NCI-H1694 (cell line): ENCODE measurements at regions not wholly inside any gene's neighbourhood (a gene's known extent, or its start where the extent isn't known, plus 50 kb on each side); places are given as distances from the start of the nearest gene placed in this dataset.
A peak's percentile ranks its signal among the peaks of the same experiment; 100 is the strongest.

ENCODE experiments used
- DNase-seq: peaks from one replicate; lab custom pipeline; 2025; lab: John Stamatoyannopoulos, UW

DNA sequence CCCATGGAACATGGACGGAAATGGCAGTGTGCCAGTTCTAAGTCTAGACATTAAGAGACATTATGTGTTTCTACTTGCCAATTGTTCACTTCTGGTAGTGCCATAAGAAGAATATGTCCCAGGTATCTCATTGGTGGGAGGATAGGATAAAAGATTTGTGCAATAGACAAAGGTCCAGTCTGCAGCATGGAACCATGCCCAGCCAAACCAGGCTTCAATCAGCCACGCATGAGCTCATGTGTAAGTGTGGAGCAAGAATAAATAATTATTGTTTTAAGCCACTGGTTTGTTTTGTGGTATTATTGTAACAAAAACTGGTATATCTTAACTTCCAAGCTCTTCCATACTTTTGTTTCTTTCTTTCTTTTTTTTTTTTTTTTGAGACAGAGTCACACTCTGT, 153.6 kb upstream of the CTTNBP2 start:
- no peak for DNase-seq

DNA sequence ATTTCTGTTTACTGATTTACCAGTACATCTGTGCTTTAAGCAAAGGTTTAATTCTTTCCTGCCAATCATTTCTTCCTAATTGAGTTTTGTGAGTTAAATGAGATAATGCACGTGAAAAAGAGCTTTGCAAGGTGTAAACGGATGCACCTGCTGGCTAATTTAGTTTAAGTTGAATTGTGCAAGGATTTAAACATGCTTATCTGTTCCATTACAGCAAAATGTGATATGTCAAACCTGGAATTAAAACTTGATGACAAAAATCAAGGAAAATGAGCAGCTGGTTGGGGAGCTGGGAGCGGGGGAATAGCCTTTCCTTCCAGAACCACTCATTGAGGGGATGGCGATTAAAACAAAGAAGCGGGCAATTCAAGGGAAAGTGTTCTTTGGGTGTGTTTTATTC, 155.0 kb upstream of the CTTNBP2 start:
- no peak for DNase-seq

DNA sequence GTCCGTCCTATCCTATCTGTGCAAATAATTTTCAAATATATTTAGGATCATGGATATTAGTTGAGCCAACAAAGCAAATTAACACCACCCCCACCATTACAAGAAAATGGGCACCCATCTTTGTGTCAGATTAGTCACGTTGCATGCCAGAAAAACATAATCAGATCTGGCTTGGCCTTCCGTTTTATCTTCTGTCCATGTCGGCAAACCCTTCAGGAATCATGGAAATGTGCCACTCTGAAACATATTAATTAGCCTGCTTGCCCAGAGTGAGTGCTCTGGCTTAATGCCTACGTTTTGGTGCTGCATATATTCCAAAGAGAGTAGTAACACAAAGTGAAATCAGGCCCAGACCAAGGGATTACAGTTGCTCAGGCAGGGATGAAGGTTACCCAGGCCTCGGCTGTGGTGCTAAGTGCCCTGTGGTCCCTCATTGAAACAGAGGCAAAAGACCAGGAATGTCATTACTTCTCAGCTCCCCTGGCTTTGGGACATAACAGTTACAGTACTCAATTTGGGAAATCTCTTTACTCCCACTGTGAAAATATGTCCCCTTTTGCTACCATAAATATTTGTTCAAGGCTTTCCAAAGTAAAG, 154.0 kb upstream of the LSM8 start:
- peak; percentile 15 for DNase-seq

DNA sequence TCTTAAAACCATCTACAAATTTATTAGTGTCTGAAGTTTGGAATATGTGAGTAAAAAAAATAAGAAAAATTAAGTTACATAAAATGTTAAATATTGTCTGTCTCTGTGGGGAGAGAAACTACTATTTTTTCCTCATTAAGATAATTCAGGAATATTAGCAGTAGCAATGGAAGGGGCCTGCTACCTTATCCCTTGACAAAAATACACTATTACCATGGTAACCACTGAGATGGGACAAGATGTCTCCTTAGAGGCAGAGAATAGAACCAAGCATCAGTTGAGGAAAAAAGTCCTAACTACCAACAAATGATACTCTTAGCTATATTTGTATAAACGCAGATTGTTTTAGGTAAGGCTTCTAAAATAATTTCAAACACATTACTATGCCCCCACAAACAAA, 150.7 kb upstream of the LSM8 start:
- no peak for DNase-seq

DNA sequence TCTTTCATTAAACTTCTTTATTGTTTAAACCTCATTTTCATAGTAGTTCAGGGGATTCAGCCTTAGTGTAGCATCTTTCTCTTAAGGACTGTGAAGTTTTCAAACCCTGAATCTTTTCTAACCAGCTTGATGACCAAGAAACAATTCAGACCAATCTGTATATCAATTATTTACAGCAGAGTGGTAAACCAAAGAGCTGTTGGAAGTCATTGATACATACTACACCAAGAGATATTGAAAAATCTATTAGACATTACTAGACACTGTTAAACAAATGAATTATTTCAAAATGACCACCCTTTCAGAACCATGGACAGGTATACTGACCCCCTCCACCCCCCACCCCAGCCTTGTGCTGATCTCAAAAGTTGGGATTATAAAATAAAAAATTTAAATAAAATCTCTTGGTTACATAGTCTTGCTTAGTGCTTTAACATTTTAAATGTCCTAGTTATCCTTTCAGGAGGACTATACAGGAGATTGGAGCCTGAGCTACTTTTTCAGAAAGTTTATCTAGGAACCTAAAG, 143.9 kb upstream of the LSM8 start:
- no peak for DNase-seq

DNA sequence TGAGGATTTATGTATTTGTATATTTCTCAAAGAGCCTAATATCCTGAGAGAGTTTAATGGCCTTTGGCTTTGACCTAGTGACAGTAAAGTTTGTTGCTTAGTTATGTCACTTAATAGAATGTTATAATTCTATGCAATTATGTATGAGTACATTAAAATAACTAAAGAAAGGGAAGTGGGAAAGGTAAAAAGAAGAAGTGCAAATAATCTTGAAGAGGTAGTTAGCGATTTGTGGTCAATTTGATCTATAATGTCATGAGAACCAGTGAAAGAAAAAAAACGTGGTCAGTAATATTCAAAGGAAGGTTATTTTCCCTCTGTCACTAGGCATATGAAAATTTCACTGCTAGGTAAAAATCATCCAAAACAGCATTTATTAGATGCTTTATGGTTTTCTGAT, 143.4 kb upstream of the LSM8 start:
- no peak for DNase-seq

DNA sequence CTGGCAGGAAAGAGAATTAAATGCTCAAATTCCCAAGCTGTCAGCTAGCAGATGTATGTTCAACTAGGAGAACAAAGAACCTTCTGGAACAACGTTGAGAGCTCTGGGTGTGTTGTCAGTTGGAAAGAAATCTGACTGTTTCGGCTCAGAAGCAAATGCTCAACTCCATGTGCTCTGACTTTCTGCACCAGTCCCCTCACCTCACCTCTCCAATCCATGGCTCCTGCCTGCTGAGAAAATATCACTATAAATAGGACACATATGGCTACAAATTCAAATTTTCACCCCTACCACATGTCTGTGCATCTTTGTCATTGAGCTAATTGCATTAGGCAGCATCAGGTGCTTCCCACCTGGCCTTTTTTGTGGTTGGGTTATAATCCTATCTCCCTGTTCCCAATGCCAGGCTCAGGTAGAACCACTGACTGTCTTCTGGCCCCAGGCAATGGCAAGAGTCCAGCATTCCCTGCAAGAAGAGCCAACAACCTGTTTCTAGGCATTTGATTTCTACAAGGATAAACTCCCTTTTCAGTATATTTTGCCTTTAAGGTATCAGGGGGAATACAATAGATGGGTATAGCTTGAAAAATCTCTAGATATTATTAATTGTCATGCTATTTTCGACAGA, 142.6 kb upstream of the LSM8 start:
- DNase-seq = peak; percentile 82

DNA sequence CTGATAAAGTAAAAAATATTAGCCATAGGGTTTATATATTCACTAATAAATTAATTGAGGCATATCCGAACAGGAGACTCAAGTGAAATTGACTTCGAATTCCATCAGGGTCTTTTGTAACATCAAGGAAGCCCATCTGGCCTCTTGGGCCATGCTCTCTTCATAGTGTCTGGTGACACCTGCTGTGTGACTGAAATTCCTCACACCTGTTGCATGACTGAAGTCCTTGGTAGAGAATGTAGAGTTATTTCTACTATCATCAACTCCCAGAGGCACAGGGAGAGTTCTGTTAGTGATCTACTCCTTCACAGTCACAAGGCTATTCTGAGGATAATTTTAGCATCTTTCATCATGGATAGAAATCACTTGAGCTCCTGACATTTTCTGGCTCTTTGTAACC, 138.3 kb upstream of the LSM8 start:
- DNase-seq = no peak

DNA sequence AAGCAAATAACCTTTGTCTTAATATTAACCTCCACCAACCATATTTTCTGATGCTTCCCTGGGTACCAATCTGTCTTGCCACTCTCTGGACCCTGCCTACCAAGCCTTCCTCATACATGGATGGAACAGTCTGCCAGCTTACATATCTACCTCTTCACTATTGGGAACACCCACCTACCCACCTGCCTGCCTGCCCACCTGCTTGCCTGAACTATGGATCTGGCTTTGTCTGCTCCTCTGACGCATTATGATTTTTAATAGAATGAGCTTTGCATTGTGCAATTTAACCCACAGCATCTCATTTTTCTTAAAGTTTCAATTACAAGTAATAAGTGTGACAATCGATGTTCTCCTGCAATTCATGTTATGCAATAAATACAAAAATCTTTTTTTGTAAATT, 137.9 kb upstream of the LSM8 start:
- DNase-seq = no peak

DNA sequence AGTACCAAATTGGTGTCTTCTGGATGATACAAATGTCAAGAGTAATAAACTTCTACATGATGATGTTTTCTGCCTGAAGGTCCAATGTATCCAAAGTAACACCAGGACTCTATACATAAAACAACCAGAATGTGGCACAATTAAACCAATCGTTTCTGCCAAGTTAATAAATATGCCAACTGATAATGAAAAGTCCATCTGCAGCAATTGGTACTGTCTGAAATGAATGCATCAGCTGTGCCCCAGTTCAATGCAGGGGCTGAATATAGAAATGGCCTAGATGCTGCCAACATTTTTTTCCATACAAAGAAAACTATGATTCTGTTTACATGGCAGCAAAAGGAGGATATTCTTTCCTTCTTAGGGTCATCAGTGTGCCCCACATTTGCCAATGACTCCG, 137.2 kb upstream of the LSM8 start:
- no peak for DNase-seq

DNA sequence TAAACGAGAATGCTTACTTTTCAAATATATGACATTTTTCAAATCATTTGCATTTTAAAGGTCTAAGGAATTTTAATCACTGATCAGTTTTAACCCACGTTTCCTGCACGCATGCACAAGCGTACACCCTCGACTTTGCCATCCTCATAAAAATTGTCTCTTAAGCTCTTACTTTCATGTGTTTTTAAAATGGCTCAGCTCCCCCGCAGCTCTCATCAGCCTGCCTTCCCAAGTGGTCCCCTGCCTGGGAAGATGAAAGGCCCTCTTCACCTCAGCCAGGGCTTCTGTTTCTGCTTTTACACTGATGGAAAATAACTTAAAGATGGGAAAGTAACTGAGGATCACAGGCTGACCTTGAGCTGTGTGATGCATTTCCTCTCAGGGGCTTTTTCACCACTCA, 131.6 kb upstream of the LSM8 start:
- DNase-seq = no peak

DNA sequence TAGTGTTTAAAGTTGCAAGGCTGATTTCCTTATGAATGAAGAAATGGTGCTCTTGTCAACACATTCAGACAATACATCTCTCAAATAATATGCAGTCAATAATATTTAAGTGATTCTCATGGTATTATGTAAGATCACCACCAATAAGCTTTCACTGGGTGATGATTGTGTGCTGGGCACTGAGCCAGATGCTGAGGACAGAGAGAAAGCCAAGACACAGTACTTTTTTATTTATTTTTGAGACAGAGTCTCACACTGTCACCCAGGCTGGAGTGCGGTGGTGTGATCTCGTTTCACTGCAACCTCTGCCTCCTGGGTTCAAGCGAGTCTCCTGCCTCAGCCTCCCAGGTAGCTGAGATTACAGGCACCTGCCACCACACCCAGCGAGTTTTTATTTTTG, 130.6 kb upstream of the LSM8 start:
- DNase-seq = no peak

DNA sequence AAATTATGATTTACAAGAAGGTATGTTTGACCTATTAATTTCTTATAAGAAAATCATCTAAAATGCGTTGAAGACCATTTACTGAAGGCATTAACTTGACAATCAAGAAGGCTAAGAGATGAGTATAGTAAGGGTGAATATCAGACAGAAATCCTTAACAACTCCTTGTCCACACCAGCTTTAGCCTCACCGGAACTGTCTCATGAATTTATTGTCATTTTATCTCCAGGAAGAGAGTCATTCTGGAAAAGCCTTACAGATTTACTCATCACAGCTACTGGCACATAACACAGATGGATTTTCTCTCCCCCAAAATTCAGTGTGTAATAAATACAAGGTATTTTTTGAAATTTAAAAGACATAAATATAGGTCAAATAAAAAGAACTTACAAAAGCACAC, 129.4 kb upstream of the LSM8 start:
- no peak for DNase-seq

DNA sequence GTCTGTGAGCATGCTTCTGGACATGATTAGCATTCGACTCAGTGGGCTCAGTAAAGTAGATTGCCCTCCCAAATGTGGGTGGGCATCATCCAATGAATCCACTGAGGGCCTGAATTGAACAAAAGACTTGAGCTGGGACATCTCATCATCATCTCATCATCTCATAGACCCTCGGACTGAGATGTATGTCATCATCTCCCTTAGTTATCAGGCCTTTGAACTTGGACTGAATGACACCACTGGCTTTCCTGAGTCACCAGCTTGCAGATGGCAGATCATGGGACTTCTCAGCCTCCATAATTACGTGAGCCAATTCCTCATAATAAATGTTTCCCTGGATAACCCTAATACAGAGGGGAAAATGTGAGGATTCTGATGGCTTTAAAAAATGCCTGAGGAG, 128.3 kb upstream of the LSM8 start:
- DNase-seq = no peak

DNA sequence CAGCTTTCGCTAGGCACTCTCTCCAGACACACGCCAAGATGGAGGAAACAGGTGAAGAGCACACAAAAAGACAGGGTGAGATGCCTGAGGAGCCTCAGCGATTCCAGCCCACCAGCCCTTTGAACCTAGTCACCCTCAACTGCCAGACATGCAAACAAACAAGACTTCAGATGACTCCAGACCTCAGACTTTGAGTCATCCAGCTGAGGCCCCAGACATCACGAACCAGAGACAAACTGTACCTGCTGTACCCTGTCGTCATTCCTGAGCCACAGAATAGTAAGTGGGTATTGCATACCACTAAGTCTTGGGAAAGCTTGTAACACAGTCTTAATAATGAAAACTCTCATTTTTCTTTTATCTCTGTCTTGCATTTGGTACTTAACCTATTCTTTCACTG, 126.6 kb upstream of the LSM8 start:
- DNase-seq = no peak

DNA sequence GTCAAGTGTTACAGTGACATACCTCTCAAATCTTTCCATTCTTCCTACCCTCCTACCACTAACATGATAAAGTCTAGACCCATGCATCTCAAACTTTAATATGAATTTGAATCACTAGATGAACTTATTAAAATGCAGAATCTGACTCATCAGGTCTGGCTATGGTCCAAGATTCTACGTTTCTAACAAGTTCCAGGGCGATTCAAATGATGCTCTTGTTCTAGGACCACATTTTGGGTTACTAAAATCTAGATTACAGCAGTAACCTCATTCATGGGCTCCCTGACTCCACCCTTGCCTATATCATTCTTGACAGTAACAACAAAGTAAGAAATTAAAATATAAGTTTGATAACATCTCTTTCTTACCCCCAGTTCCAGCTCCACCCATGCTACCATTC, 124.8 kb upstream of the LSM8 start:
- DNase-seq = no peak

DNA sequence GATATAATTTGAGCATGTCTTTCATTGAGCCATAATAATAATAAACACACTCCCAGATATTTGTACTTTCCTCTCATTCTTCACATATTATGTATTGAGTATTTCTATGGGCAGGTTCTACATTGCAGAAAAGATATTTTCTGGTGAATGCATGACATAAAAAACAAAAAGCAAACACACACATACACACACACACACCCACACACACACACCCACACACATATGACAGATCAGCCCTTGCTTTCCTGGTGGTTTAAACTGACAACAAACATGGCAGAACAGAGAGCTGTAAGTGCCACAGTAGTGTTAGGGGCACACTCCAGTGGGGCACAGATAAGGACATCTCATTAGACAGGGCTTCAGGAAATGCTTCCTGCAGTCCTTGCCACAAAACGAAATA, 123.3 kb upstream of the LSM8 start:
- DNase-seq = no peak

DNA sequence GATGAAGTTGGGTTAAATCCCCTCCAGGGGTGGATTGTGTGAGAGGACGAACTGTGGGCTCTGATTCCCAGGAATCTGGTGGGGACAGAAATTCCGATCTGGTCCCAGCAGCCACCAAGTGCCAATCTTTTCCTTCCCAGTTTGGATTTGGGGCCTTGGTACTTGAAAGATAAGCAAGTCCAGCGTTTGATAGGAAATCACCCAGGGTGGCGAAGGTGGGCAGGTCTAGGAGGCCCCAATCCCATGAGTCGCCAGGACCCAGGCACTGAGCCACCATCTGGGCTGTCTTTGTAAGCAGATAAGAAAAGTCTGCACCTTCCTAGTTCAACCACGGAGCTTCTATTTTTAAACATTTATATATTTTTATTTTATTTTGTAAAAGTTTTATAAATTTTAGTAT, 122.6 kb upstream of the LSM8 start:
- DNase-seq = no peak

DNA sequence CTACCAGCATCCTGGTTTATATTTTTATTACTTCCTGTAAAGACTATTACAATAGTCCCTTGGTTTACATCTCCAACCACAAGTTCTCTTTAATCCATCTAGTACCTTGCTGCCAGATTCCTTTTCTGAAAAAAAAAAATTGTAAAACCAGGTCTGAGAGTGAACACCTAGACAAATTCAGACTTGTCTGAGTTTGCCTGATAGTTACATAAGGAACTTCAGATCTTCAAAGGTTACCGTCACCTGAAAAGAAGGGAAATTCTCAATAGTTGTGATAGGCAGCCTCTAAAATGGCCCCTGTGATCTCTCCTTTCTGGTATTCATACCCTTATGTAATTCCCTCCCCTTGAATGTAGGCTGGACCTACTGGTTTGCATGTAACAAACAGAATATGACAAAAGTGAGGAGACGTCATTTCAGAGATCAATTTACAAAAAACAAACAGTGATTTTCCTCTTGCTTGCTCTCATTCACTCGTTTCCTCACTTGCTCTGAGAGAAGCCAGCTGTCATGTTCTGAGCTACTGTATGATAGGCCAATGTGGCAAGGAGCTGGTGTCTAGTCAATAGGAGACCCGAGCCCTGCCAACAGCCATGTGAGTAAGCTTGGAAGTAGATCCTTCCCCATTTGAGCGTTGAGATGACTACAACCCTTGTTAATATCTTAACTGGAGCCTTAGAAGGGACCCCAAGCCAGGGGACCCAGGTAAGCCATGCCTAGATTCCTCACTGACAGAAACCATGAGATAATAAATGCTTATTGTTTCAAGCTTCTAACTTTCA, 110.9 kb upstream of the LSM8 start:
- no peak for DNase-seq

DNA sequence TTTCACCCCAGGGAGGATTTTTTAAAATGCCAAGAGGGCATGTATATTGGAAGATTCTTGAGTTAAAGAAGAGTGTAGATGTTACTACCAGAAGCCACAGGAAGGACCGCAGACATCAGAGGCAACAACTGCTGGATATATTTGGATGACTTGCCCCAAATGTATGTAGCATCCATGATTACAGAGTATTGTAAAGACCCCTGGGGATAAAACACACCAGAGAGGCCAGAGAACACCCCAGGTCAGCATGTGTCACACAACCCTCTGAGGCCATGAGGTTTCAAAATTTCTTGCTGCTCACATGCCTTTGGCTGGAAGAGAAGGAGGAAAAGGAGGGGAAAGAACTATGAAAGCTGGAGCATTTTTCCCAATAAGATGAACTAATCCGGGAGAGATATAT, 108.0 kb upstream of the LSM8 start:
- no peak for DNase-seq

DNA sequence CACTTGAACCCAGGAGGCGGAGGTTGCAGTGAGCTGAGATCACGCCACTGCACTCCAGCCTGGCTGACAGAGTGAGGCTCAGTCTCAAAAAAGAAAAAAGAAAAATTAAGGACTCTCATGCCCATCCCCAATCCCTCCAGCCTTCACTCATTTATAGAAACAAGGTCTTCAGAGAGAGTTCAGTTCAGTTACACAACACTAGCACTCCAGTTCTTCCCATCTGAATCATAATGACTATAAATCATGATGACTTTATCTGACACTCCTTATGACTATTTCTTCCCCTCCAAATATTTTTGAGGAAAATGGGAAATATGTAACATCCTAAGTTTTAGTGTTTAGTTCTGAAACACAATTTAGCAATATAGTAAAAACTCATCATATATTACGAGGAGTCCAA, 107.4 kb upstream of the LSM8 start:
- no peak for DNase-seq

DNA sequence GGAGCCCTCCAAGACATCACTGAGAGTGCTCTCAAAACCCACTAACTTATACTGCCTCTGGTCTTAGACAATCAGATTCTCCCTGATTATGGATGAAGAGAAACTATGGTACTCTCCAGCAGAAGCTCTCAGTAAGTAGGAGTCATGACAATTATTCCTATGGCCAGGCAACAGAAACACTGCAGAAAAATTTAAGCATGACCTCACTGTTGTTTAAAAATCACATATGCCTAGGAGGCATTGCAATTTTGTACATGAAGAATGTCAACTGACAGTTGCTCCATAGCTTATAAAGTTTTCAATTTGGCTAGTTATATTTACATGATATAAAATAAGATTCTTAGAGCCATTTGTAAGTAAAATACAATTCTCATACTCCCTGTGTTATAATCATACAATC, 105.9 kb upstream of the LSM8 start:
- no peak for DNase-seq

DNA sequence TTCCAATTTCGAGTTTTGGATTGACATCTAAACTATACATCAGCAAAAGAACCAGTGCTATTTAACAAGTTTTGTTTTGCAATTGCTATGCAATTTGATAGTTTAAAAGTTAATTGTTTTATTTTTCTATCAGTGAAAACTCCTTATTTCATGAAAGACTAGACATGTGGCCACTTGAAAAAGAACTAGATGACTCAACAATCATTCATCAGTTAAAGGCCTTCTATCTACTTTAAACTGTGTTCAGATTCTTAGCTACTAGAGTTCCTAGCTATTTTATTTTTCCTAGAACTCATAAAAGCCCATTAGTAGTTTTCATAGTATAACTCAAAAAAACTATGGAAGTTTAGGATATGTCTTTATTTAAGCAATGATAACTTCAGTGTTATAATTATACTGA, 104.6 kb upstream of the LSM8 start:
- DNase-seq = no peak

DNA sequence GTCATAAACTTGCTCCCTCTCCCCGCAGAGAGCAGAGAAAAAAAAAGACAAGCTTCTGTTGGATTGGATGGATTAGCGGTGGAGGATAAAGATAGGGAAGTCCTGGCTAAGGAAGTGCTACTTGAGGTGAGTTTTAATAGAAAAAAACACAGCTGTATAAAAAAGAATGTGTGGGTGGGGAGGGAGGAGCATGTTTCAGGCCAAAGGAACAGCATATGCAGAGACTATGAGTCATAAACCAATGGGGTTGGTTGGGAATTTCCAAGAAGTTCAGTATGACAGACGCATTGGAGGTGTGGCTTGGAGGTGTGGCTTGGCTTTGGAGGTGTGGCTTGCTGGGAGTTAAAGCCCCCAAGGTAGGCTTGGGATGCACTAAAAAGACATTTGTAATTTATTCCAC, 103.0 kb upstream of the LSM8 start:
- DNase-seq = no peak
